Endothelial cell of umbilical vein (primary cell): ENCODE measurements at regions not wholly inside any gene's neighbourhood (a gene's known extent, or its start where the extent isn't known, plus 50 kb on each side); places are given as distances from the start of the nearest gene placed in this dataset.

Experiments
- BruUV-seq: library from RNA; stranded (reverse); fragments of 400-500 nt; replicated peaks from 2 replicates; lab custom pipeline; 2021; lab: Mats Ljungman, UMichigan
- CTCF ChIA-PET: fragments of 300-600, 350-600 bp; sonication (Branson Sonifier 250); formaldehyde crosslinking; loops from one replicate; lab custom pipeline; 2021; ENCODE audit warnings: antibody characterized with exemption, inconsistent platforms; lab: Charles Lee
- POLR2A ChIA-PET: fragments of 300-600, 350-600 bp; sonication (Branson Sonifier 250); formaldehyde crosslinking; loops from one replicate; lab custom pipeline; 2021; ENCODE audit warnings: antibody characterized with exemption, inconsistent platforms; lab: Charles Lee
- DNase-seq: peaks from one replicate; pipeline ENCODE4 v3.0.0-alpha.2; 2011; ENCODE audit warnings: low read depth, low spot score
- FAIRE-seq: peaks from 2 replicates; lab custom pipeline; 2011; peaks lifted over from hg19 to GRCh38; lab: Jason Lieb, UNC
- H2AFZ ChIP-seq: 2 replicates; pipeline ENCODE4 v1.6.0; 2012; ENCODE audit warnings: low read depth, low read length, control low read depth, inconsistent platforms
- H3K27ac ChIP-seq: 2 replicates; pipeline ENCODE4 v1.5.1; 2011; ENCODE audit warnings: low read depth, mild to moderate bottlenecking, control low read depth, low read length, moderate library complexity; ENCODE audit not compliant: insufficient read depth
- H3K27me3 ChIP-seq, 2 experiments: 2 replicates each; pipeline versions ENCODE4 v1.6.0 to v1.6.1; 2011; ENCODE audit warnings: low read length in 2 of 2, mixed read lengths in 1 of 2; ENCODE audit not compliant: control insufficient read depth in 2 of 2, insufficient read depth in 2 of 2
- H3K36me3 ChIP-seq, 2 experiments: 2 replicates in 1 of 2; 3 replicates in 1 of 2; pipeline ENCODE4 v1.5.1; 2011; ENCODE audit warnings: low read length in 2 of 2, mild to moderate bottlenecking in 1 of 2, moderate library complexity in 1 of 2; ENCODE audit not compliant: control insufficient read depth in 2 of 2, insufficient read depth in 2 of 2; ENCODE audit errors: extremely low read depth in 1 of 2
- H3K4me1 ChIP-seq: 3 replicates; pipeline ENCODE4 v1.5.1; 2011; ENCODE audit warnings: mild to moderate bottlenecking, low read length; ENCODE audit not compliant: control insufficient read depth, insufficient read depth; ENCODE audit errors: extremely low read depth
- H3K4me2 ChIP-seq: 2 replicates; pipeline ENCODE4 v1.6.1; 2011; ENCODE audit warnings: low read length, control low read depth, mixed read lengths; ENCODE audit not compliant: insufficient read depth
- H3K4me3 ChIP-seq, 3 experiments: fragments of 200-600 bp in 1 of 3; sonication (generic), shearing (Covaris generic) in 1 of 3; replicated peaks in 1 of 3; 2 replicates each; pipeline ENCODE4 v1.5.1; 2011 to 2016; ENCODE audit warnings: control low read depth in 3 of 3, low read length in 3 of 3, mild to moderate bottlenecking in 2 of 3, inconsistent platforms in 1 of 3, low read depth in 1 of 3, moderate library complexity in 1 of 3; ENCODE audit not compliant: insufficient read depth in 1 of 3
- H3K79me2 ChIP-seq: 2 replicates; pipeline ENCODE4 v1.6.0; 2012; ENCODE audit warnings: low read length, inconsistent platforms; ENCODE audit not compliant: control insufficient read depth, insufficient read depth
- H3K9ac ChIP-seq: replicated peaks from 2 replicates; pipeline ENCODE3; 2011; ENCODE audit warnings: low read length, control low read depth; ENCODE audit not compliant: insufficient read depth; ENCODE audit errors: extremely low read depth
- H3K9me1 ChIP-seq: replicated peaks from 3 replicates; pipeline ENCODE4 v1.6.0; 2011; ENCODE audit warnings: mild to moderate bottlenecking, low read length; ENCODE audit not compliant: control insufficient read depth, insufficient read depth; ENCODE audit errors: extremely low read depth
- H3K9me3 ChIP-seq: replicated peaks from 2 replicates; pipeline ENCODE4 v1.5.1; 2012; ENCODE audit warnings: low read length, inconsistent platforms; ENCODE audit not compliant: control insufficient read depth, insufficient read depth
- H4K20me1 ChIP-seq: replicated peaks from 2 replicates; pipeline ENCODE3; 2011; ENCODE audit warnings: mild to moderate bottlenecking, low read length; ENCODE audit not compliant: control insufficient read depth, insufficient read depth; ENCODE audit errors: extremely low read depth
- CTCF ChIP-seq, 2 donors: IDR thresholded peaks; 1 replicate in 1 of 2; 2 replicates in 1 of 2; pipeline ENCODE4 v1.5.1; 2011; ENCODE audit warnings: low read length in 2 of 2, mild to moderate bottlenecking in 2 of 2, moderate library complexity in 2 of 2, control low read depth in 1 of 2, inconsistent platforms in 1 of 2, low read depth in 1 of 2; ENCODE audit not compliant: insufficient read depth in 1 of 2; ENCODE audit errors: extremely low read depth in 1 of 2
- EZH2 ChIP-seq: IDR thresholded peaks from 2 replicates; pipeline ENCODE4 v1.6.1; 2012; ENCODE audit warnings: borderline replicate concordance, low read depth, mild to moderate bottlenecking, moderate library complexity, low read length, inconsistent platforms; ENCODE audit not compliant: severe bottlenecking
- FOS ChIP-seq: IDR thresholded peaks from 2 replicates; pipeline ENCODE4 v1.6.1; 2011; ENCODE audit warnings: mild to moderate bottlenecking, low read length, moderate library complexity, borderline replicate concordance; ENCODE audit not compliant: insufficient read depth
- GATA2 ChIP-seq: IDR thresholded peaks from 2 replicates; pipeline ENCODE4 v1.7.0; 2011; ENCODE audit warnings: low read depth, mild to moderate bottlenecking, moderate library complexity, mixed read lengths, low read length; ENCODE audit not compliant: insufficient read length, insufficient read depth
- JUN ChIP-seq: IDR thresholded peaks from 2 replicates; pipeline ENCODE4 v1.6.1; 2011; ENCODE audit warnings: borderline replicate concordance, low read depth; ENCODE audit not compliant: insufficient read length, insufficient read depth
- MAX ChIP-seq: IDR thresholded peaks from 2 replicates; pipeline ENCODE4 v1.6.1; 2011; ENCODE audit not compliant: insufficient read depth, insufficient read length
- MYC ChIP-seq: IDR thresholded peaks from one replicate; pipeline ENCODE4 v1.6.1; 2011; ENCODE audit warnings: mild to moderate bottlenecking, low read depth, low read length
- POLR2A ChIP-seq: IDR thresholded peaks from 2 replicates; pipeline ENCODE4 v1.6.1; 2012; ENCODE audit warnings: low read depth, mild to moderate bottlenecking, control low read depth, low read length
- POLR2AphosphoS5 ChIP-seq: IDR thresholded peaks from 2 replicates; pipeline ENCODE4 v1.6.1; 2012; ENCODE audit warnings: low read depth, mild to moderate bottlenecking, control low read depth, low read length, moderate library complexity; ENCODE audit not compliant: insufficient read depth
- dilution Hi-C: fragments of 300-500 bp; cut with MboI; formaldehyde crosslinking; loops from one replicate; pipeline ENCODE4 v1.15.0; 2019; ENCODE audit warnings: low sequenced_read_pairs; ENCODE audit not compliant: extremely low pct_ligation_motif_present
- intact Hi-C: fragments of 100-400 bp; cut with micrococcal nuclease; formaldehyde crosslinking; loops from one replicate; pipeline ENCODE4 v1.10.0; 2022

GRCh38 chr13:73235385-73235784 lies 176.6 kb downstream of the KLF5 start:
- POLR2A ChIA-PET = no interaction called here
- BruUV-seq = no TSS peak
- dilution Hi-C loops = no loop called here

More at GRCh38 chr13:73235385-73235784, 176.6 kb downstream of the KLF5 start:
- Histone ChIP-seq H3K27ac (no peak overlapping the region), H3K36me3 (no peaks in the 10 kb centered on the region), H3K79me2 (no peaks in the 10 kb centered on the region), H2AFZ (no peak overlapping the region), H3K4me1 (no peaks in the 10 kb centered on the region), H3K9me1 (no peaks in the 10 kb centered on the region), H3K4me2 (no peak overlapping the region), H4K20me1 (no peaks in the 10 kb centered on the region), H3K9me3 (no peaks in the 10 kb centered on the region), H3K4me3 (no peak overlapping the region), H3K27me3 (no peaks in the 10 kb centered on the region), H3K9ac (no peak overlapping the region)
- intact Hi-C loops = no loop called here
- no peak for DNase-seq
- no peak for TF ChIP-seq JUN
- no peak for TF ChIP-seq CTCF (IDR thresholded peaks at IDR 0.05; ENCODE audit: extremely low read depth in 1 of 2, insufficient read depth in 1 of 2, low read depth in 1 of 2, low read length in 2 of 2)
- no peak for TF ChIP-seq FOS
- no peak for TF ChIP-seq EZH2
- TF ChIP-seq GATA2 = no peak
- TF ChIP-seq MYC = no peak
- no peak for TF ChIP-seq POLR2A
- TF ChIP-seq MAX = no peak
- no peak for TF ChIP-seq POLR2AphosphoS5
- CTCF ChIA-PET = no interaction called here
- FAIRE-seq = no peak
